Liver (tissue), 8 donors: ENCODE measurements at regions not wholly inside any gene's neighbourhood (a gene's known extent, or its start where the extent isn't known, plus 50 kb on each side); places are given as distances from the start of the nearest gene placed in this dataset.

Experiments
- DNase-seq: peaks from one replicate; pipeline ENCODE4 v3.0.0-alpha.2; 2017; ENCODE audit warnings: low spot score
- H3K27ac ChIP-seq, 2 donors: one replicate each; pipeline ENCODE4 v1.7.0; 2013; ENCODE audit warnings: inconsistent platforms in 2 of 2, low read length in 2 of 2, control low read depth in 1 of 2, low read depth in 1 of 2, mild to moderate bottlenecking in 1 of 2
- H3K27me3 ChIP-seq, 4 donors: one replicate each; pipeline versions ENCODE4 v1.6.1 to v1.7.0; 2013; ENCODE audit warnings: low read length in 3 of 4, inconsistent platforms in 1 of 4, mild to moderate bottlenecking in 1 of 4, moderate library complexity in 1 of 4; ENCODE audit not compliant: control insufficient read depth in 4 of 4, insufficient read depth in 4 of 4
- H3K36me3 ChIP-seq, 4 donors: one replicate each; pipeline versions ENCODE4 v1.6.1 to v1.7.0; 2013; ENCODE audit warnings: low read length in 3 of 4, mild to moderate bottlenecking in 3 of 4, low read depth in 1 of 4, moderate library complexity in 1 of 4; ENCODE audit not compliant: control insufficient read depth in 4 of 4, insufficient read depth in 3 of 4
- H3K4me1 ChIP-seq, 4 donors: one replicate each; pipeline versions ENCODE4 v1.6.1 to v1.7.0; 2013; ENCODE audit warnings: low read length in 3 of 4, mild to moderate bottlenecking in 3 of 4, moderate library complexity in 1 of 4; ENCODE audit not compliant: control insufficient read depth in 4 of 4, insufficient read depth in 4 of 4
- H3K4me3 ChIP-seq, 3 donors: one replicate each; pipeline versions ENCODE4 v1.6.1 to v1.7.0; 2013; ENCODE audit warnings: low read length in 3 of 3, control low read depth in 1 of 3, low read depth in 1 of 3, mild to moderate bottlenecking in 1 of 3
- H3K9ac ChIP-seq, 2 donors: one replicate each; pipeline ENCODE4 v1.7.0; 2013; ENCODE audit warnings: low read length in 2 of 2, mild to moderate bottlenecking in 2 of 2, moderate library complexity in 2 of 2, control low read depth in 1 of 2, low read depth in 1 of 2
- H3K9me3 ChIP-seq, 4 donors: one replicate each; pipeline versions ENCODE4 v1.6.1 to v1.7.0; 2013; ENCODE audit warnings: low read length in 3 of 4; ENCODE audit not compliant: control insufficient read depth in 4 of 4
- ATF3 ChIP-seq: IDR thresholded peaks from 2 replicates; pipeline ENCODE4 v1.6.1; 2016; ENCODE audit warnings: antibody characterized with exemption
- EGR1 ChIP-seq, 2 donors: IDR thresholded peaks; 2 replicates each; pipeline ENCODE4 v1.6.1; 2016 to 2018; ENCODE audit warnings: antibody characterized with exemption in 2 of 2, low read depth in 2 of 2
- FOXA2 ChIP-seq: IDR thresholded peaks from 2 replicates; pipeline ENCODE4 v1.6.1; 2016; ENCODE audit warnings: antibody characterized with exemption
- GABPA ChIP-seq, 2 donors: IDR thresholded peaks in 1 of 2; conservative IDR thresholded peaks in 1 of 2; 2 replicates each; pipeline ENCODE4 v1.6.1; 2016; ENCODE audit warnings: antibody characterized with exemption in 2 of 2, mild to moderate bottlenecking in 1 of 2, moderate library complexity in 1 of 2
- HNF4A ChIP-seq, 2 donors: conservative IDR thresholded peaks; 2 replicates each; pipeline ENCODE4 v1.6.1; 2016; ENCODE audit warnings: antibody characterized with exemption in 2 of 2, mild to moderate bottlenecking in 2 of 2
- HNF4G ChIP-seq: IDR thresholded peaks from 2 replicates; pipeline ENCODE4 v1.6.1; 2016; ENCODE audit warnings: antibody characterized with exemption
- JUND ChIP-seq, 2 donors: IDR thresholded peaks; 2 replicates each; pipeline ENCODE4 v1.6.1; 2016; ENCODE audit warnings: antibody characterized with exemption in 2 of 2
- NR2F2 ChIP-seq: IDR thresholded peaks from 2 replicates; pipeline ENCODE4 v1.6.1; 2016; ENCODE audit warnings: antibody characterized with exemption
- RAD21 ChIP-seq, 2 donors: IDR thresholded peaks; 2 replicates each; pipeline ENCODE4 v1.6.1; 2016; ENCODE audit warnings: antibody characterized with exemption in 2 of 2, mild to moderate bottlenecking in 2 of 2
- REST ChIP-seq: IDR thresholded peaks from 2 replicates; pipeline ENCODE4 v1.6.1; 2016; ENCODE audit warnings: antibody characterized with exemption, mild to moderate bottlenecking
- RXRA ChIP-seq, 2 donors: IDR thresholded peaks; 2 replicates each; pipeline ENCODE4 v1.6.1; 2017 to 2018; ENCODE audit warnings: antibody characterized with exemption in 2 of 2, mild to moderate bottlenecking in 1 of 2
- SP1 ChIP-seq: IDR thresholded peaks from 2 replicates; pipeline ENCODE4 v1.6.1; 2018; ENCODE audit warnings: antibody characterized with exemption, mild to moderate bottlenecking
- YY1 ChIP-seq: IDR thresholded peaks from 2 replicates; pipeline ENCODE4 v1.6.1; 2016; ENCODE audit warnings: antibody characterized with exemption, mild to moderate bottlenecking
- WGBS: extraction: QIAGEN DNeasy Blood & Tissue Kit; methylation state at CpG from one replicate; pipeline ENCODE4 v1.1.7; 2013; 5-methylcytosine and 5-hydroxymethylcytosine counted together
- TF ChIP-seq, protein P1 (sequence below): IDR thresholded peaks from 2 replicates; pipeline ENCODE4 v1.6.1; 2016; ENCODE audit warnings: antibody characterized with exemption
- TF ChIP-seq, protein P2 (sequence below): fragments of 150-350 bp; IDR thresholded peaks from 2 replicates; pipeline ENCODE4 v1.5.1; 2017; ENCODE audit warnings: improper control_type of control experiment, low read depth, low read length; ENCODE audit not compliant: missing input control
- TF ChIP-seq, protein P3 (sequence below): IDR thresholded peaks from 2 replicates; pipeline ENCODE4 v1.6.1; 2016; ENCODE audit warnings: antibody characterized with exemption
- donor health status: healthy.
- donor health status: healthy.
- donor health status: healthy.
- donor health status: healthy.
- donor health status: healthy.

DNA sequence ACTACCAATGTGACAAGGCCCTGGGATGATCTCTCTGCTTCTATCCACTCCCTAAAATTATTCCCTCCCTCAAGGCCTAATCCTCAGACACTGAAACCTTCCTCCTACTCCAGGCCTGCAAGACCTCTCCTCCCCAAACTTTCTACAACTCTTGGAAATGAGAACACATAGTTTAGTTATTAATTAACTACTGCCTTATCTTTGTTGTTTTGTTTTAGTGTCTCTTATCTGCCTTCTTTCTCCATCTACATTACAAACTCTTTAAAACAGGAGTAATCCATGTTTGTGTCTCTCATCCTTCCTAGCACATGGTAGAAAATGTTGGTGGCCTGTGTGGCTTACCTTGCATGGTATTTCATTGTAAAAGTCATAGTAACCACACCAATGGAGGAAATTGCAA is 139.9 kb upstream of the G2E3 start:
- no peak for TF ChIP-seq FOXA2
- TF ChIP-seq REST: no peak
- TF ChIP-seq NR2F2: no peak
- TF ChIP-seq, protein P1, sequence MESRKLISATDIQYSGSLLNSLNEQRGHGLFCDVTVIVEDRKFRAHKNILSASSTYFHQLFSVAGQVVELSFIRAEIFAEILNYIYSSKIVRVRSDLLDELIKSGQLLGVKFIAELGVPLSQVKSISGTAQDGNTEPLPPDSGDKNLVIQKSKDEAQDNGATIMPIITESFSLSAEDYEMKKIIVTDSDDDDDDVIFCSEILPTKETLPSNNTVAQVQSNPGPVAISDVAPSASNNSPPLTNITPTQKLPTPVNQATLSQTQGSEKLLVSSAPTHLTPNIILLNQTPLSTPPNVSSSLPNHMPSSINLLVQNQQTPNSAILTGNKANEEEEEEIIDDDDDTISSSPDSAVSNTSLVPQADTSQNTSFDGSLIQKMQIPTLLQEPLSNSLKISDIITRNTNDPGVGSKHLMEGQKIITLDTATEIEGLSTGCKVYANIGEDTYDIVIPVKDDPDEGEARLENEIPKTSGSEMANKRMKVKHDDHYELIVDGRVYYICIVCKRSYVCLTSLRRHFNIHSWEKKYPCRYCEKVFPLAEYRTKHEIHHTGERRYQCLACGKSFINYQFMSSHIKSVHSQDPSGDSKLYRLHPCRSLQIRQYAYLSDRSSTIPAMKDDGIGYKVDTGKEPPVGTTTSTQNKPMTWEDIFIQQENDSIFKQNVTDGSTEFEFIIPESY: no peak
- no peak for TF ChIP-seq HNF4A (conservative IDR thresholded peaks at IDR 0.05)
- TF ChIP-seq RAD21 (IDR thresholded peaks at IDR 0.05): no peak
- TF ChIP-seq YY1: no peak
- TF ChIP-seq RXRA (IDR thresholded peaks at IDR 0.05): no peak
- Histone ChIP-seq H3K27me3 (no peaks in the 10 kb centered on the region), H3K4me3 (no peak overlapping the region), H3K36me3 (no peaks in the 10 kb centered on the region), H3K9me3 (no peaks in the 10 kb centered on the region), H3K9ac (no peak overlapping the region), H3K4me1 (no peaks in the 10 kb centered on the region), H3K27ac (no peak overlapping the region)
- no peak for DNase-seq

GRCh38 chr14:30420515-30420914 is 138.4 kb upstream of the G2E3 start:
- Histone ChIP-seq H3K4me3 (no peak overlapping the region), H3K9me3 (no peaks in the 10 kb centered on the region), H3K27me3 (no peaks in the 10 kb centered on the region), H3K4me1 (no peaks in the 10 kb centered on the region), H3K27ac (no peak overlapping the region), H3K36me3 (no peaks in the 10 kb centered on the region), H3K9ac (no peak overlapping the region)
- no peak for TF ChIP-seq SP1
- TF ChIP-seq ATF3: no peak
- TF ChIP-seq RAD21 (IDR thresholded peaks at IDR 0.05): no peak
- no peak for TF ChIP-seq RXRA (IDR thresholded peaks at IDR 0.05)
- TF ChIP-seq, protein P2, sequence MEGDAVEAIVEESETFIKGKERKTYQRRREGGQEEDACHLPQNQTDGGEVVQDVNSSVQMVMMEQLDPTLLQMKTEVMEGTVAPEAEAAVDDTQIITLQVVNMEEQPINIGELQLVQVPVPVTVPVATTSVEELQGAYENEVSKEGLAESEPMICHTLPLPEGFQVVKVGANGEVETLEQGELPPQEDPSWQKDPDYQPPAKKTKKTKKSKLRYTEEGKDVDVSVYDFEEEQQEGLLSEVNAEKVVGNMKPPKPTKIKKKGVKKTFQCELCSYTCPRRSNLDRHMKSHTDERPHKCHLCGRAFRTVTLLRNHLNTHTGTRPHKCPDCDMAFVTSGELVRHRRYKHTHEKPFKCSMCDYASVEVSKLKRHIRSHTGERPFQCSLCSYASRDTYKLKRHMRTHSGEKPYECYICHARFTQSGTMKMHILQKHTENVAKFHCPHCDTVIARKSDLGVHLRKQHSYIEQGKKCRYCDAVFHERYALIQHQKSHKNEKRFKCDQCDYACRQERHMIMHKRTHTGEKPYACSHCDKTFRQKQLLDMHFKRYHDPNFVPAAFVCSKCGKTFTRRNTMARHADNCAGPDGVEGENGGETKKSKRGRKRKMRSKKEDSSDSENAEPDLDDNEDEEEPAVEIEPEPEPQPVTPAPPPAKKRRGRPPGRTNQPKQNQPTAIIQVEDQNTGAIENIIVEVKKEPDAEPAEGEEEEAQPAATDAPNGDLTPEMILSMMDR: no peak
- 1% methylated on average over 1 of the region's 1 CpG for WGBS
- no peak for DNase-seq

DNA sequence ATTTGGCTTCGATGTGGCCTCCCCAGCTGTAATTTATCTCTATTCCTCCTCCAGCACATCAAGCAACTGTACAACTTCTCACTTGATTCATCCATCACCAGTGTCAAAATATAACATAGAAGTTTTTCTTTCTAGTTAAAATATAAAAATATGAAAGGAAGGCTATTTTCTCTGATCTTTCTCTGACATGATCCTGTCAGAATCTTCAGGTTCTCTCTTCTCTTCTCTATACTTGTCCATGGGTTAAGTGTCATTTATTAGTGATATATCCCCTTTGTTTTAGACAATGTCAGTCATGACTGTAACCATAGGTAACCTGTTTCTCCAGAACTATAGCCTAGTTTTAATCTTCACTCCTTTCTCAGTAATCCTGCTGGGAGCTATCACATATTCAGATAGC is 132.5 kb upstream of the G2E3 start:
- H3K27me3 ChIP-seq: peaks cover 0 to 3% (median 0%) of the 10 kb centered on the region in 4 donors
- no peak overlapping the region for H3K9ac ChIP-seq
- no peak for DNase-seq
- WGBS: 68% methylated on average over 1 of the region's 1 CpG
- H3K27ac ChIP-seq: no peak overlapping the region
- no peaks in the 10 kb centered on the region for H3K4me1 ChIP-seq
- H3K36me3 ChIP-seq: no peaks in the 10 kb centered on the region
- H3K9me3 ChIP-seq: no peaks in the 10 kb centered on the region
- no peak overlapping the region for H3K4me3 ChIP-seq
- TF ChIP-seq HNF4A (conservative IDR thresholded peaks at IDR 0.05) (no peak), FOXA2 (no peak), ATF3 (no peak), GABPA (IDR thresholded peaks at IDR 0.05 in 1 of 2, conservative IDR thresholded peaks at IDR 0.05 in 1 of 2) (no peak), NR2F2 (no peak), REST (no peak), EGR1 (IDR thresholded peaks at IDR 0.05; ENCODE audit: low read depth in 2 of 2) (no peak), RAD21 (IDR thresholded peaks at IDR 0.05) (no peak), JUND (IDR thresholded peaks at IDR 0.05) (no peak), YY1 (no peak), HNF4G (no peak)
- TF ChIP-seq, protein P3, sequence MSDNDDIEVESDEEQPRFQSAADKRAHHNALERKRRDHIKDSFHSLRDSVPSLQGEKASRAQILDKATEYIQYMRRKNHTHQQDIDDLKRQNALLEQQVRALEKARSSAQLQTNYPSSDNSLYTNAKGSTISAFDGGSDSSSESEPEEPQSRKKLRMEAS: no peak
